Astrocyte of the cerebellum (primary cell): ENCODE measurements at regions not wholly inside any gene's neighbourhood (a gene's known extent, or its start where the extent isn't known, plus 50 kb on each side); places are given as distances from the start of the nearest gene placed in this dataset.

Experiments
- DNase-seq: peaks from one replicate; pipeline ENCODE4 v3.0.0-alpha.2; 2011; ENCODE audit warnings: low read depth
- H3K4me3 ChIP-seq: 2 replicates; pipeline ENCODE4 v1.5.1; 2011; ENCODE audit warnings: mild to moderate bottlenecking, low read depth, low read length, moderate library complexity
- in situ Hi-C: cut with HindIII; loops from 2 replicates; pipeline ENCODE4 v1.10.0; 2017; ENCODE audit warnings: low sequenced_read_pairs
- TF ChIP-seq, protein P1 (sequence below): IDR thresholded peaks from 2 replicates; pipeline ENCODE4 v1.5.1; 2012; ENCODE audit warnings: low read length, low read depth, moderate library complexity, mild to moderate bottlenecking; ENCODE audit errors: missing control alignments

DNA sequence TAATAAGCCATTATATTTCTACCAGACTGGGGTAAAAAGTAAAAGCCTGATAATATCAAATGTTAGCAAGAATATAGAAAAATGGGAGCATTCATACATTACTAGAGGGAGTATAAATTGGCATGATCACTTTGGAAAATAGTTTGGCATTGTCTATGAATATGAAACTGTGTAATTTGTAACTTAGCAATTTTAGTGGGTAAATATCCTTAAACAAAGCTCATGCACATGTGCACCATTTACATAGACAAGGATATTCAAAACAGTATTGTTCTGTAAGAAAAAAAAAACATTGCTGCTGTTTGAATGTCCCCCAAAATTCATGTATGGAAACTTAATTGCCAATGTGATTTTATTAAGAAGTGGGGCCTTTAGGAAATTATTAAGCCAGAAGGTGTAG is 166.4 kb upstream of the SLC27A6 start:
- H3K4me3 ChIP-seq, result no peak overlapping the region
- in situ Hi-C loops, result no loop called here
- TF ChIP-seq, protein P1, sequence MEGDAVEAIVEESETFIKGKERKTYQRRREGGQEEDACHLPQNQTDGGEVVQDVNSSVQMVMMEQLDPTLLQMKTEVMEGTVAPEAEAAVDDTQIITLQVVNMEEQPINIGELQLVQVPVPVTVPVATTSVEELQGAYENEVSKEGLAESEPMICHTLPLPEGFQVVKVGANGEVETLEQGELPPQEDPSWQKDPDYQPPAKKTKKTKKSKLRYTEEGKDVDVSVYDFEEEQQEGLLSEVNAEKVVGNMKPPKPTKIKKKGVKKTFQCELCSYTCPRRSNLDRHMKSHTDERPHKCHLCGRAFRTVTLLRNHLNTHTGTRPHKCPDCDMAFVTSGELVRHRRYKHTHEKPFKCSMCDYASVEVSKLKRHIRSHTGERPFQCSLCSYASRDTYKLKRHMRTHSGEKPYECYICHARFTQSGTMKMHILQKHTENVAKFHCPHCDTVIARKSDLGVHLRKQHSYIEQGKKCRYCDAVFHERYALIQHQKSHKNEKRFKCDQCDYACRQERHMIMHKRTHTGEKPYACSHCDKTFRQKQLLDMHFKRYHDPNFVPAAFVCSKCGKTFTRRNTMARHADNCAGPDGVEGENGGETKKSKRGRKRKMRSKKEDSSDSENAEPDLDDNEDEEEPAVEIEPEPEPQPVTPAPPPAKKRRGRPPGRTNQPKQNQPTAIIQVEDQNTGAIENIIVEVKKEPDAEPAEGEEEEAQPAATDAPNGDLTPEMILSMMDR, result no peak
- no peak for DNase-seq

DNA sequence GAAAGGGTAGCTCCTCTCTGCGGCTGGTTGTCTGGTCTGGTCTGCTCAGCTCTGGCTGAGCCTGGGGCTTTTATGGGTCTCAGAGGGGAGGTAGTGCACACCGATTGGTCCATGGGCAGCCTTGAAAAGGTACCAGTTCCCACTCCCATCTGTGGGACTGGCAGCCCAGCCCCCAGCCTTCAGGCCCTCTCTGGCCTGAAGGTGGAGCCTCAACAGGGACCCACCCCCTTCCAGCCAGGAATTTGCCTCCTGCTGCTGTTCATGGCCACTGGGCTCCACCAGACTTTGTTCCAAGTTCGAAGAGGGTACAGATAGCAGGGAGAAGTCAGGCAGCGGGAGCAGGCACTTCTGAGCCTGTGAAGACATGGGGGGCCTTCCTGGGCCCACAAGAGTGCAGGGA is 165.3 kb upstream of the SLC27A6 start:
- DNase-seq, result no peak
- in situ Hi-C loops, result no loop called here
- TF ChIP-seq, protein P1, result no peak
- H3K4me3 ChIP-seq, result no peak overlapping the region

DNA sequence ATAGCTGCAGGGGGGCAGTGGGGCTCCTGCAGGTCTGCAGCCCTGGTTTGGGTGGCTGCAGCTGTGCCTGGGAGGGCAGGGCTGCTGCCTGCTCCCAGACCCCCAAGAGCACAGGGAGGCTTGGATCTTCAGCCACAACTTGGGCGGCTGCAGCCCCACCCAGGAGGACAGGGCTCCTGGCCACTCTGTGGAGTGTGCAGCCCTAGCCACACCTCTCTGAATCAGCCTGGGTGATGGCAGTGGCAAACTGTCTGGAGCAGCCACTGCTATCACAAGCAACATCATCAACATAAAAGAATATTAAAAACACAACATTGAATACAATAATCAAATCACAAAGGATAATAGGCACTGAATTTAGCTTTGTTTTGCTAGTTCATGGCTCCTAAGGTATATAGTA is 164.9 kb upstream of the SLC27A6 start:
- H3K4me3 ChIP-seq, result no peak overlapping the region
- DNase-seq, result no peak
- in situ Hi-C loops, result no loop called here
- TF ChIP-seq, protein P1, result no peak

DNA sequence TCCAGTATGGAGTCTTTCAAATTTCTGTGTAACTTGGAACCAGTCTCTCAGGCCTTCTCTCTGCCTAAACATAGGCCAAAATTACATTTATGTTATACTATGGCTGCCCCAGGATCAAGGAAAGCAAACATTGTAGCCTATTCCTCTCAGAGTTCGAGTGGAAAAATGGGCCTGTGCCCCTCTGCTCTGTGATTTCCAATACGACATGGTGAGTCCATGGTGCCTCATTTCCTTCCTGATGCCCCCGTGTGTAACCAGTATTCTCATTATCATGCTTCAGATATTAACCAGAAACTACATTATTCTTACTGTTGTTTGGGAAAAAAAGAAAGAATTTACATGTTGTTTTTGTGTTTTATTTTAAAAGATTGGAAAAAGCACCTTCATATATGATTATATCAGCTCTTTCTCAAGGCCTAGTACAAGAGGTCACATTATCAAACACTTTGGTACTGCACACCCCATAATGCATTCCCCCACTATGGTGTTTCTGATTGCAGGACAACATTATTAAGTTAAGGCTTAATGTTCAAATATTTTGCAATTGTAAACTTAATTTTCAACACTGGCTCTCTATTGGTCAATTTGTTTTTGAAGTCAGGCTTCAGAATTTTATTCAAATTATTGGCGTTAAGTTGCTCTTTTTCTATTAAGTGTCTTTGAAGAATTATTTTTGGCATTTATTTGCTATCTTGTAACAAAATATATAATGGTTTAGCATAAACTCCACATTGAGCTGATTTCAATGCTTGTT is 151.8 kb upstream of the SLC27A6 start:
- in situ Hi-C loops, result no loop called here
- TF ChIP-seq, protein P1, result no peak
- no peak for DNase-seq
- no peak overlapping the region for H3K4me3 ChIP-seq

DNA sequence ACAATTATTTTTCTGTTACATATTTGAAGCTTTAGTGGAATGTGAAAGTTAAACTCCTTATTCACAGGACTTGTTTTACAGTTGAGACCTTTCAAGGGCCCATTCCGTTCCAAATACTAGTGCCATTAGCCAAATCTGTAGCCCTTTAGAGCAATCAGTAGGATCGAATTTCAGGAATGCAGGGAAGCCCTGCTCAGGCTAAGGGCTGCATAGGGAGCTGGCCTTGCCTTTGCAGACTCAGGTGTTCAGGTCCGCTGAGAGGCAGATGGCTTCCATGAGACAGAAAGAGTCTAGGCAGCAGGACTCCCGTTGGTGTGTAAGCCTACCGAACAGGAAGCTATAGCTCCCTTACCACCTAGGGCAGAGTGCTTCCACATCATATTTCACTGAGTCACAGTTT is 150.1 kb upstream of the SLC27A6 start:
- H3K4me3 ChIP-seq, result no peak overlapping the region
- in situ Hi-C loops, result no loop called here
- TF ChIP-seq, protein P1, result no peak
- DNase-seq, result no peak

DNA sequence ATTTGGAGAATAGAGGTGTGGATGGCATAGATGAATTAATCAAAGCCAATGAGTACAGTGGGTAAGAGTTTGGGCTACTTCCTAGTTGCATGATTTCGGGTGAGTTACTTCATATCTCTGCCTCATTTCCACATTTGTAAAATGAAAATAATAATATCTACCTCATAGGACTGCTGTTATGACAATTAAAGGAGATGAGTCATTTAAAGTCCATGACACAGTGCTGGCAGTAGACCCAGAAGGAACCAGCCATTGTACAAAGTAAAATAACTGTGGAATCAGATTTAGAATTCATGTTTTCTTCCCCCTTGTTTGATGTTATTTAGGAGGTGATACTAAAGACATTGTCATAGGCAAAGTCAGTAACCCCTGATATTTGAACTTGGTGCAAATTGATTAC is 139.5 kb upstream of the SLC27A6 start:
- TF ChIP-seq, protein P1, result no peak
- in situ Hi-C loops, result loop anchor here (25.0 kb wide), 2 partner anchors 314 to 614 kb away; no protein-coding TSS in a partner anchor
- peak; percentile 55 for DNase-seq
- no peak overlapping the region for H3K4me3 ChIP-seq
